ENCODE measurements at regions not wholly inside any gene's neighbourhood (a gene's known extent, or its start where the extent isn't known, plus 50 kb on each side); places are given as distances from the start of the nearest gene placed in this dataset.

- no peak for DNase-seq
Measured at GRCh38 chr3:1561427-1561826, 468.6 kb downstream of the CNTN6 start.

DNA sequence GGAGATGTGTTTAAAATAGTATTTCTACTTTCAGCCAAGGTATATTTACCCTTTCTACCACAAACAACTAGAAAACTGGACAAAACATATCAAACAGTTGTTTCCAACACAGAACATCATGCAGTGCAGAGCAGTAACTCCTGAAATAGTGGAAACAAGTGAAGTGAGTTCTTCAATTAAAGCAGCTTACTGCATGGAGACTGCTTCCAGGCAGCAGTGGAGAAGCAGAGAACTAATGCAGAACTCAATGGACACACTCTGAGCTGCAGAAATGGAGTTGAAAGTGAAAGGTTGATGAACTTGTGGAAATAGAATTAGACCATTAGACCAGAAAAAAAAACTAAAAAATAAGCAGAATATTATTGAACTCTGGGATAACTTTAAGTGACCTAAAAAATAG lies 478.9 kb downstream of the CNTN6 start:
- DNase-seq: no peak

DNA sequence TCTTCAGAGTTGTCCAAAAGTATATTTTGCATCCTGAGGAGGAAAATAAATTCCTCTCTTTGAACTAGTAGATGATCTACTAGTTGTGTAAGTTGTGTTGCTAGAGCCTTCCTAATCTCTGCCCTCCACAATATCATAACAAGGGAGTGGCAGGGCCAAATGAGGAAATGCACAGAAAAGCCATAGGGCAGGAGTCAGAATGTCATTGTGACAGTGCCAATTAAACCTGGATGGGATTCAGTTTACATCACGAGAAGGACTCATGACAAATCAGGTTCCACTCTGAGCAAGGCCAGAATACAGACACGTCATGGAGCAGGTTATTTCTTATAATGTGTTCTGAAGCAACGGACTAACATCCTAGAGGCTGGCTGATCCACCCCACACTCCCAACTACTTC lies 483.2 kb downstream of the CNTN6 start:
- DNase-seq: no peak

DNA sequence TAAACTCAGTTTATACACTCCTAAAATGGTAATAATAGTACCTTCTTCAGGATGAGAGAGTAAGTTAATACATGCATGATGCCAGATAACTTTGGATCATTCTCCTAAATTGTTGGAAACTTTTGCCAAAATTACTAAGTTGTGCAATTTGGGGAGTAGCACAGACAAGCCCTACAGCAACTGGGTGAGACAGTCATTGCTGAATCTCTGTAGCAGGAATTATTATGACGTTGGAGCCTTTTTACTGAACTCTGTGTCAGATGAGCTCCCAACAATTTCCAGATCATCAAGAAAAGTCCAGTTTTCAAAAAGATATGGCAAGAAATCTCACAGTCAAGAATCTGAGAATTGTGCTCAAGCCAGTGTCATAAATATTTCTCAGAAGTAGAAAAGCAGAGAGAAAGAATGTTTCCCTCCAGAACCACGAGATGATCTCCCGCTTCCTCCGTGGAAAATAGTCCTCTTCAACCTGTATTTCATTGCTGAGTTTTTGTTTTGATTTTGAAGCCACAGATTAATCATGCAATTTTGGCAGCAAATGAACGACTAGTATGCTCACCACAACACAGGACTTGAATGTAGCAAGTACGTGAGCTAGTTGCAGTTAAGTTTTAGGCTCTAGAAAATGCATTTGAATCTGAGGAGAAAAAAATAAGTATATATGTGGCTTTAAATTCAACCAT lies 485.4 kb downstream of the CNTN6 start:
- no peak for DNase-seq

- DNase-seq: no peak
Measured at GRCh38 chr3:1583044-1583443, 490.2 kb downstream of the CNTN6 start.

DNA sequence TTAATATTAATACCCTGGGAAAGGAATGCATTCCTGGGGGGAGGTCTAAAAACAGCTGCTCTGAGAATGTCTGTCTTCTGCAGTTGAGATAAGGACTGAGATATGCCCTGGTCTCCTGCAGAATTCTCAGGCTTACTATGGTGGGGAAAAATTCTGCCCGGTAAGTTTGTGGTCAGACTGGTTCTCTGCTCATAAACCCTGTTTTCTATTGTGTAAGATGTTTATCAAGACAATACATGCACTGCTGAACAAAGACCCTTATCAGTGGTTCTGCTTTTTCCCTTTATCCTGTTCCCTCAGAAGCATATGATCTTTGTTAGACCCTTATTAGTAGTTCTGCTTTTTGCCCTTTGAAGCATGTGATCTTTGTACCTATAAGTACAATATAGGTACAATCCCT lies 494.6 kb downstream of the CNTN6 start:
- peak; percentile 4 to 12 for DNase-seq

- no peak for DNase-seq
Measured at GRCh38 chr3:1591327-1592028, 498.7 kb downstream of the CNTN6 start.

- no peak for DNase-seq
Measured at GRCh38 chr3:1594940-1595339, 502.1 kb downstream of the CNTN6 start.

DNA sequence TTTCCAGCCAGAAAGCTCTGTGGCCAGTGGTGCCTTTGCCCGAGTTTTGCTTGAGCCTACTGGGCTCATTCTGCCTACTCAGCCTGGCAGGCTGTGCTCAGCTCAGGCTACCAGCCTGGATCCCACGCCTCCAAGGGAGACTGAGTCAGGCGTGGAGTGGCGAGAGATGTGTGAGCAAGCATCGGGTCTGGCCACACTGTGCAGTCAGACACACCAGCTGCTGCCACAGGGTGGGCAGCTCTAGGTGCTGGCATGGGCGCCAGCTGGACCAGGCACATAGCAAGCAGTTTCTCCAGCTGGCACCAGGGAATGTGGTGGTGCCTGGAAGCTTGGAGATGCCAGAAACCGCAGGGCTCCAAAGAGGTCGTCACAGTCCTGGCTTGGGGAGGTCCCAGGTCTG lies 498.5 kb upstream of the CNTN4 start:
- no peak for DNase-seq

DNA sequence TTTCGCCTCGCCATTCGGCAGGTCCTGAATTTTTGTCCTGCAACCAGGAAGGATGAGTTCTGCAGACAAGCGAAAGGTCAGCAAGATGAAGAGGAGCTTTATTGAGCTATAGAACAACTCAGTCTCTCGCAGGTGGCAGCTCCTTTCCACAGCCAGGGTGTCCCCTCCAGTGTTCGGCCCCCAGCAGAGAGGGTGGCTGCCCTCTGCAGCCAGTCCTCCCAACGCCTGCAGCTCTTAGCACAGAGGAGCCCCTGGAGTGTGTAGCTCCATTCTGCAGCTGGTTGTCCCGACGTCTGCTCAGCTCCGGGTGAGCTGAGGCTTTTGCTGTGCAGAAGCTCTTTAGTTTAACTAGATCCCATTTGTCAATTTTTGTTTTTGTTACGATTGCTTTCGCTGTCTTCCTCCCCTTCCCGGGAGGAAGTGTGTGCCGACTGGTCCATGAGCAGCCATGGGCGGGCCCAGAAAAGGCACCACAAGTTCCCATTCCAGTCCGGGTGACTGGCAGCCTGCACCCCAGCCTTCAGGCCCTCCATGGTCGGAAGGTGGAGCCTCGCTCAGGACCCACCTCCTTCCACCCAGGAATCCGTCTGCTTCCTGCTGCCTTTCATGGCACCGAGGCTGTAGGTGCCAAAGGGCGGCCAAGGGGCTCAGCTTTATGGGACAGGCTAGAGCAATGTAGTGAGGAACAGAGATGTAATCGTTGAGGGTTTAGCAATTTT lies 497.8 kb upstream of the CNTN4 start:
- DNase-seq: no peak

- DNase-seq: peak in 1 of 2 experiments; percentile 26
Measured at GRCh38 chr3:1609416-1609815, 489.2 kb upstream of the CNTN4 start.

- no peak for DNase-seq
Measured at GRCh38 chr3:1611824-1612223, 486.8 kb upstream of the CNTN4 start.

DNA sequence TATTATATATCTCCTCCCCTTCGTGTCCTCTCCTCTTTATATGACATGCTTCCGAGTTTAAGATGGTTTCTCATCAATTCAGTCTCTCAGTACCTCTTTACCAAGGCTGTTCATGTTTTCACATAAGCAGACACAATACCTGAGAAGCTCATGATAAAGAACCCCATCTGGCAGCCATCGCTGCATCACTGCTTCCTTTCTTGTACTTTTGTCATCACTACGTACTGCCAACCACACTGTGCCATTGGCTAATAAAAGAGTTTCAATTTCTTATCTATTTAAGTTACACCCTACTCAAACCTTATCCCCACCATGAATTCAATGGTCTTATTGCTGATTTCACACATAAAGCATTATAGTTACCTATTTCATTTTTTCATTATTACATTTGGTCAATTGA lies 484.7 kb upstream of the CNTN4 start:
- no peak for DNase-seq

DNA sequence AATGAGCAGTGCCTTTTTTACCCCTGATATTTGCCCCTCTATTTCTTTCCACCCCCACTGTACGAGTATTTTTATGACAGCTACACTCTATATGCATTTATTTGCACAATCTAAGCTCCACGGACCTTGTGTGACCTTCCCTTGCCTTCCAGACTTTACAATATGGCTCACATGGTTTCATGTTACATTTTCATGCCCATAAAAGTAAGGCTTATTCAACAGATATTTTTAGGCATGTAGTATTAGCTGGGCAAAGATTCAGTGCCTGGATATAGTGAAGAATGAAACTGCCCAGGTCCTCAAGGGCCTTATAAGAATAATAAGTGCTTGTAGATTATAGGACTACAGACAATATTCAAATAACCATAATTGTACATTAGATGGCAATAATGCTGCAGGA lies 481.9 kb upstream of the CNTN4 start:
- no peak for DNase-seq

GRCh38 chr3:1623896-1624295 lies 474.8 kb upstream of the CNTN4 start:
- no peak for DNase-seq

GRCh38 chr3:1632128-1632527 lies 466.5 kb upstream of the CNTN4 start:
- DNase-seq: no peak

DNA sequence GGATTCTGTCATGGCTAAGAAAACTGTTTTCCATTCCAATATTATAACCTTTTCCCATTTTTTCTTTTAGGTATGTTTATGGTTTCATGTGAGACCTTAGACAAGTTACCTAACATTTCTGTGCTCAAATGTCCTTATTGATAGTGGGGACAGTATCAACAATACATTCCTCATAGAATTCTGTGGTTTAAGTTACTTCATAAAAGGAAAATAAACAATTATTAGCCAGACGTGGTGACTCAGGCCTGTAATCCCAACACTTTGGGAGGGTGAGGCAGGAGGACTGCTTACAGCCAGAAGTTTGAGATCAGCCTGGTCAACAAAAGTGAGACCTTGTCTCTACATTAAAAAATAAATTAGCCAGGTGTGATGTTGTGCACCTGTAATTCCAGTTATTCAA lies 436.8 kb upstream of the CNTN4 start:
- no peak for DNase-seq

- no peak for DNase-seq
Measured at GRCh38 chr3:1664266-1664665, 434.4 kb upstream of the CNTN4 start.

- DNase-seq: no peak
Measured at GRCh38 chr3:1666865-1667264, 431.8 kb upstream of the CNTN4 start.

DNA sequence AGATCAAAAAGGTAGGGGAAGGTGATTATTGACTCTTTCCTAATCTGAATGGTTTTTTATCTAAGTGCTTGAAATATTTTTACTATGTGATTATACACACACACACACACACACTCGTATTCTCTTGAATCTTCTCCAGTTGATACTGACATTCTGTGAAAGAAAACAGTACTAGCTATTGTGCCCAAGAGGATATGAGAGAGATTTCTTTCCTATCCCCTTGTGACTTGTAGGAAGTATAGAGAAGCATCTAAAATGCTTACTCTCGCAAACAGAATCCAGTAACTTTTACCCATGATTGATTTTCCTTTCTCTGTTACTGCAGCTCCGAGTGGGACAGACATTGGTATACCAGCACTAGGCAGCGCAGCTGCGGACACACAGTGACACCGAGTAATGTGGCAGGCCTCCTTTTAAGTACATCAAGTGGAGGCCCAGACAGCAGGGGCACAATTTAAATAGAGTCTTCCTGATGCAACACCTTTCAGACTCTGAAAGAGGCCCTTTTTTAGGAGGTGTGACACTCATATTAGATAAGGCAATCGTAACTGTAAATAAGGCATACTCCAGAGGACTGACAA lies 421.0 kb upstream of the CNTN4 start:
- no peak for DNase-seq

DNA sequence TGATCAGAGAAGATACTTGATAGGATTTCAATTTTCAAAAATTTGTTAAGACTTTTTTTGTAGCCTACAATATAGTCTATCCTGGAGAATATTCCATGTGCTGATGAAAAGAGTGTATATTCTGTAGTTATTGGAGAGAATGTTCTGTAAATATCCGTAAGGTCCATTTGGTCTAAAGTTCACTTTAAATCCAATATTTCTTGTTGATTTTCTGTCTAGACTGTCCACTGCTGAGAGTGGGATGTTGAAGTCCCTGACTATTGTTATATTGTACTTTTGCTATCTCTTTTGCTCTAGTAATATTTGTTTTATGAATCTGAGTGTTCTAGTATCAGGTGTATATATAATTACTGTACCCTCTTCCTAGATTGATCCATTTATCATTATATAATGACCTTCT lies 406.2 kb upstream of the CNTN4 start:
- DNase-seq: no peak

DNA sequence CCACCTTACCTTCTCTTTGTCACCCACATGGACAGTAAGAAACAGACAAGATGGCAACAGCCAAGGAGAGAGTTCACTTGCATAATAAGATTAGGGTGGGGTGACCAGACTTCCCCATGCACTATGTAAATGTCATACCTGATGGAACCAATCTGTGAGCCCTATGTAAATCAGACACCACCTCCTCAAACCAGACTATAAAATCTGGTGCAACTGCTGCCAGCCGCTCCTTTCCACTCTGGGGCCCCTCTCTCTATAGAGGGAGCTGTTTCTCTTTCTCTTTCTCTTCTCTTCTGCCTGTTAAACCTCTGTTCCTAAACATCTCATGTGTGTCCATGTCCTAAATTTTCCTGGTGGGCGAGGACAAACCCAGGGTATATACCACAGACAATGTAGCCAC lies 405.5 kb upstream of the CNTN4 start:
- no peak for DNase-seq

GRCh38 chr3:1696669-1697275 lies 401.9 kb upstream of the CNTN4 start:
- no peak for DNase-seq

Data from Kasumi-1 (cell line).